ENCODE measurements at regions not wholly inside any gene's neighbourhood (a gene's known extent, or its start where the extent isn't known, plus 50 kb on each side); places are given as distances from the start of the nearest gene placed in this dataset.

- no peak for ATAC-seq (ENCODE audit: low FRiP score)
- TF ChIP-seq CTCF (IDR thresholded peaks at IDR 0.05) = no peak
Measured at GRCh38 chr2:81903534-81903933, 1599.0 kb upstream of the LRRTM1 start.

GRCh38 chr2:81901017-81901416 lies 1596.5 kb upstream of the LRRTM1 start:
- ATAC-seq (ENCODE audit: low FRiP score) (no peak), DNase-seq (ENCODE audit: low spot score) (no peak)
- TF ChIP-seq CTCF (IDR thresholded peaks at IDR 0.05) = no peak

More at GRCh38 chr2:81903534-81903933, 1599.0 kb upstream of the LRRTM1 start:
- no peak for DNase-seq (ENCODE audit: low spot score)

GRCh38 chr2:81895620-81896250 lies 1591.2 kb upstream of the LRRTM1 start:
- DNase-seq (ENCODE audit: low spot score) = no peak
- TF ChIP-seq CTCF (IDR thresholded peaks at IDR 0.05) = no peak
- no peak for ATAC-seq (ENCODE audit: low FRiP score)

GRCh38 chr2:81894451-81894990 lies 1590.0 kb upstream of the LRRTM1 start:
- DNase-seq (ENCODE audit: low spot score) (no peak), ATAC-seq (ENCODE audit: low FRiP score) (no peak)
- TF ChIP-seq CTCF (IDR thresholded peaks at IDR 0.05) = no peak

GRCh38 chr2:81876624-81877023 lies 1572.1 kb upstream of the LRRTM1 start:
- ATAC-seq (ENCODE audit: low FRiP score) (no peak), DNase-seq (ENCODE audit: low spot score) (no peak)
- no peak for TF ChIP-seq CTCF (IDR thresholded peaks at IDR 0.05)

GRCh38 chr2:81872006-81872405 lies 1567.5 kb upstream of the LRRTM1 start:
- no peak for TF ChIP-seq CTCF (IDR thresholded peaks at IDR 0.05)
- DNase-seq (ENCODE audit: low spot score) (no peak), ATAC-seq (ENCODE audit: low FRiP score) (no peak)

- DNase-seq (ENCODE audit: low spot score) (no peak), ATAC-seq (ENCODE audit: low FRiP score) (no peak)
- TF ChIP-seq CTCF (IDR thresholded peaks at IDR 0.05) = no peak
Measured at GRCh38 chr2:81870119-81870518, 1565.6 kb upstream of the LRRTM1 start.

All from omental fat pad (tissue), 3 donors.